HepG2 (cell line): ENCODE measurements at regions not wholly inside any gene's neighbourhood (a gene's known extent, or its start where the extent isn't known, plus 50 kb on each side); places are given as distances from the start of the nearest gene placed in this dataset.

ENCODE experiments used
- ATAC-seq: fragments of 200-7000 bp; cut with Tn5 transposase; 3 replicates; pipeline ENCODE4 v1.9.1; 2020; ENCODE audit warnings: mild to moderate bottlenecking, moderate library complexity
- BruUV-seq: library from RNA; stranded (reverse); fragments of 400-500 nt; replicated peaks from 2 replicates; lab custom pipeline; 2021; lab: Mats Ljungman, UMichigan
- CTCF ChIA-PET: fragments of 300-600 bp; formaldehyde crosslinking; extraction: SDS; loops from one replicate; lab custom pipeline; 2021; ENCODE audit warnings: low total read pairs, inconsistent platforms, low intra/inter-chr PET ratio; lab: Yijun Ruan, JAX
- POLR2A ChIA-PET: fragments of 350-600 bp; sonication (Branson Sonifier 250); formaldehyde crosslinking; loops from one replicate; lab custom pipeline; 2020; ENCODE audit warnings: antibody characterized with exemption, inconsistent platforms; lab: Yijun Ruan, JAX
- DNase-seq: peaks from one replicate; pipeline ENCODE4 v3.0.0-alpha.2; 2015; ENCODE audit warnings: low spot score
- FAIRE-seq: peaks from 3 replicates; lab custom pipeline; 2011; peaks lifted over from hg19 to GRCh38; lab: Jason Lieb, UNC
- H2AFZ ChIP-seq: one replicate; pipeline ENCODE4 v1.6.1; 2011; ENCODE audit warnings: low read length, inconsistent platforms
- H3K27ac ChIP-seq: fragments of 300-600 bp; 3 replicates; pipeline ENCODE4 v1.8.0; 2011; ENCODE audit warnings: mixed run types, mild to moderate bottlenecking, mixed read lengths, low read length, inconsistent platforms; ENCODE audit not compliant: insufficient read depth; ENCODE audit errors: extremely low read length
- H3K27me3 ChIP-seq, 2 experiments: fragments of 200-600 bp in 1 of 2; 2 replicates in 1 of 2; 3 replicates in 1 of 2; pipeline versions ENCODE4 v1.6.0 to v1.8.0; 2011; ENCODE audit warnings: low read length in 2 of 2, mild to moderate bottlenecking in 2 of 2, moderate library complexity in 2 of 2, inconsistent platforms in 1 of 2; ENCODE audit not compliant: insufficient read depth in 2 of 2, control insufficient read depth in 1 of 2
- H3K36me3 ChIP-seq, 2 experiments: fragments of 200-600 bp in 1 of 2; replicated peaks in 1 of 2; 2 replicates in 1 of 2; 3 replicates in 1 of 2; pipeline versions ENCODE4 v1.5.1 to v1.8.0; 2011; ENCODE audit warnings: low read length in 2 of 2, inconsistent platforms in 1 of 2; ENCODE audit not compliant: insufficient read depth in 2 of 2, control insufficient read depth in 1 of 2
- H3K4me1 ChIP-seq: 2 replicates; pipeline ENCODE4 v1.5.1; 2012; ENCODE audit warnings: low read length, inconsistent platforms; ENCODE audit not compliant: insufficient read depth
- H3K4me2 ChIP-seq: 2 replicates; pipeline ENCODE4 v1.6.0; 2011; ENCODE audit warnings: low read depth, low read length, inconsistent platforms
- H3K4me3 ChIP-seq, 3 experiments: fragments of 200-600 bp in 1 of 3; sonication (generic), shearing (Covaris generic) in 1 of 3; replicated peaks in 1 of 3; 2 replicates each; pipeline ENCODE4 v1.5.1; 2011 to 2016; ENCODE audit warnings: low read length in 3 of 3, inconsistent platforms in 2 of 3, low read depth in 2 of 3, mild to moderate bottlenecking in 2 of 3, control low read depth in 1 of 3, mixed read lengths in 1 of 3; ENCODE audit not compliant: insufficient read depth in 1 of 3
- H3K79me2 ChIP-seq: one replicate; pipeline ENCODE4 v1.6.1; 2011; ENCODE audit warnings: low read length, inconsistent platforms; ENCODE audit not compliant: insufficient read depth
- H3K9ac ChIP-seq: 2 replicates; pipeline ENCODE4 v1.6.0; 2011; ENCODE audit warnings: mild to moderate bottlenecking, low read depth, low read length, inconsistent platforms; ENCODE audit not compliant: insufficient read depth
- H3K9me3 ChIP-seq: 2 replicates; pipeline ENCODE4 v1.5.1; 2012; ENCODE audit warnings: mild to moderate bottlenecking, low read length
- H4K20me1 ChIP-seq: 2 replicates; pipeline ENCODE4 v1.6.0; 2011; ENCODE audit warnings: inconsistent platforms, mild to moderate bottlenecking, low read length, moderate library complexity; ENCODE audit not compliant: insufficient read depth
- ARID5B ChIP-seq: IDR thresholded peaks from 2 replicates; pipeline ENCODE4 v1.4.0; 2020; ENCODE audit warnings: mild to moderate bottlenecking, missing genetic modification reagents
- EHMT2 ChIP-seq: fragments of 200-600 bp; sonication (generic); IDR thresholded peaks from 2 replicates; pipeline ENCODE4 v1.7.0; 2017; ENCODE audit warnings: antibody characterized with exemption, low read depth, low read length, borderline replicate concordance
- HDAC2 ChIP-seq: sonication (generic); formaldehyde crosslinking; IDR thresholded peaks from 2 replicates; pipeline ENCODE4 v1.4.0; 2020; ENCODE audit warnings: missing genetic modification reagents
- HOXA7 ChIP-seq: sonication (generic); formaldehyde crosslinking; IDR thresholded peaks from 2 replicates; pipeline ENCODE4 v1.8.1; 2022; ENCODE audit warnings: mild to moderate bottlenecking, missing genetic modification reagents, moderate library complexity
- ISL2 ChIP-seq: sonication (generic); formaldehyde crosslinking; IDR thresholded peaks from 2 replicates; pipeline ENCODE4 v1.5.0; 2020; ENCODE audit warnings: missing genetic modification reagents
- RERE ChIP-seq: IDR thresholded peaks from 2 replicates; pipeline ENCODE4 v1.6.1; 2016; ENCODE audit warnings: low read depth, missing genetic modification reagents, missing compliant biosample characterization
- XRCC5 ChIP-seq: fragments of 200-400 bp; formaldehyde crosslinking; optimal IDR thresholded peaks from 2 replicates; pipeline ENCODE3; 2017; ENCODE audit warnings: mild to moderate bottlenecking, low read length
- ZFX ChIP-seq: sonication (generic); formaldehyde crosslinking; IDR thresholded peaks from 2 replicates; pipeline ENCODE4 v1.4.0; 2020; ENCODE audit warnings: mild to moderate bottlenecking, low read depth, missing genetic modification reagents, moderate library complexity
- ZFY ChIP-seq: sonication (generic); formaldehyde crosslinking; IDR thresholded peaks from 2 replicates; pipeline ENCODE4 v1.4.0; 2020; ENCODE audit warnings: missing genetic modification reagents
- ZNF362 ChIP-seq: sonication (generic); formaldehyde crosslinking; IDR thresholded peaks from 2 replicates; pipeline ENCODE4 v1.4.0; 2020; ENCODE audit warnings: missing genetic modification reagents, mild to moderate bottlenecking, borderline replicate concordance
- ZNF430 ChIP-seq: sonication (generic); formaldehyde crosslinking; IDR thresholded peaks from 2 replicates; pipeline ENCODE4 v1.9.0; 2021; ENCODE audit warnings: mild to moderate bottlenecking, missing genetic modification reagents
- ZNF567 ChIP-seq: sonication (generic); formaldehyde crosslinking; IDR thresholded peaks from 2 replicates; pipeline ENCODE4 v1.8.1; 2023; ENCODE audit warnings: mild to moderate bottlenecking, missing genetic modification reagents, borderline replicate concordance
- WGBS: methylation state at CpG from one replicate; pipeline ENCODE4 v1.1.6; 2017; ENCODE audit warnings: low lambda C conversion rate; 5-methylcytosine and 5-hydroxymethylcytosine counted together
- in situ Hi-C: cut with HindIII; loops from 2 replicates; pipeline ENCODE4 v1.10.0; 2017; ENCODE audit warnings: low pct_unique_long_range_greater_than_20kb; ENCODE audit not compliant: extremely low pct_ligation_motif_present
- intact Hi-C: fragments of 100-400 bp; cut with micrococcal nuclease; formaldehyde crosslinking; loops from one replicate; pipeline ENCODE4 v1.10.0; 2022; ENCODE audit not compliant: unreplicated experiment

GRCh38 chr1:87786861-87787545 is 458.3 kb downstream of the LMO4 start:
- POLR2A ChIA-PET = interaction anchor here (2.4 kb wide), 1 partner anchor 9 kb away, joined by 11 read pairs; no protein-coding TSS in a partner anchor
- TF ChIP-seq ZFX (CRISPR knock-in tag) (peak; percentile 26; the same call in 1 of the 2 replicates), HDAC2 (peak; percentile 54; the same call in 1 of the 2 replicates), EHMT2 (0 out of 2 replicates have a peak, but pooled peaks have one; percentile 38), RERE (0 out of 2 replicates have a peak, but pooled peaks have one; percentile 16), ARID5B (peak; percentile 73), ZNF362 (peak; percentile 81; the same call in 1 of the 2 replicates), ZFY (CRISPR knock-in tag) (peak; percentile 23; the same call in 1 of the 2 replicates), XRCC5 (peak; percentile 20), ZNF567 (CRISPR knock-in tag) (no peak), ZNF430 (CRISPR knock-in tag) (0 out of 2 replicates have a peak, but pooled peaks have one; percentile 25), HOXA7 (CRISPR knock-in tag) (no peak), ISL2 (CRISPR knock-in tag) (peak; percentile 86)

More at GRCh38 chr1:87786861-87787545, 458.3 kb downstream of the LMO4 start:
- Histone ChIP-seq H3K27ac (peak overlapping the region; percentile 48), H4K20me1 (no peaks in the 10 kb centered on the region), H3K9me3 (no peaks in the 10 kb centered on the region), H2AFZ (no peak overlapping the region), H3K27me3 (no peaks in the 10 kb centered on the region), H3K79me2 (no peaks in the 10 kb centered on the region), H3K4me2 (peak overlapping the region; percentile 49), H3K4me1 (peaks cover 42% of the 10 kb centered on the region), H3K4me3 (peak overlapping the region in 2 of 3 experiments; percentile 8 to 11; a peak in 1 of 6 replicates), H3K36me3 (no peaks in the 10 kb centered on the region), H3K9ac (no peak overlapping the region)
- CTCF ChIA-PET = interaction anchor here (1.4 kb wide), 1 partner anchor 166 kb away, joined by 6 read pairs; no protein-coding TSS in a partner anchor
- FAIRE-seq (peak; percentile 84), ATAC-seq (peak; percentile 97), DNase-seq (peak; percentile 76)
- WGBS = 2% methylated on average over 5 of the region's 5 CpGs
- no TSS peak for BruUV-seq
- in situ Hi-C loops (no loop called here), intact Hi-C loops (loop anchor here (1.0 to 5.0 kb wide), 3 partner anchors 8 to 455 kb away; no protein-coding TSS in a partner anchor)
